Panc1 (cell line): ENCODE measurements at regions not wholly inside any gene's neighbourhood (a gene's known extent, or its start where the extent isn't known, plus 50 kb on each side); places are given as distances from the start of the nearest gene placed in this dataset.

ENCODE experiments used
- ATAC-seq: fragments of 200-7000 bp; cut with Tn5 transposase; 2 replicates; pipeline ENCODE4 v1.9.1; 2020; ENCODE audit warnings: mild to moderate bottlenecking, moderate library complexity
- BruUV-seq: library from RNA; stranded (reverse); fragments of 400-500 nt; replicated peaks from 2 replicates; lab custom pipeline; 2021; lab: Mats Ljungman, UMichigan
- CTCF ChIA-PET: fragments of 300-600 bp; sonication (Branson Sonifier 250); formaldehyde crosslinking; loops from one replicate; lab custom pipeline; 2022; ENCODE audit warnings: antibody characterized with exemption; lab: Charles Lee
- POLR2A ChIA-PET: fragments of 300-600 bp; sonication (Branson Sonifier 250); formaldehyde crosslinking; loops from one replicate; lab custom pipeline; 2022; ENCODE audit warnings: antibody characterized with exemption; lab: Charles Lee
- DNase-seq: peaks from one replicate; pipeline ENCODE4 v3.0.0-alpha.2; 2010; ENCODE audit warnings: low read depth, low spot score
- H3K27ac ChIP-seq: 2 replicates; pipeline ENCODE4 v1.5.1; 2011; ENCODE audit warnings: mild to moderate bottlenecking, low read length, inconsistent platforms
- H3K27me3 ChIP-seq: fragments of 200-500 bp; sonication (Bioruptor generic); 2 replicates; pipeline ENCODE4 v1.6.0; 2014; ENCODE audit warnings: low read length, inconsistent platforms; ENCODE audit not compliant: control insufficient read depth, insufficient read depth
- H3K36me3 ChIP-seq: fragments of 200-500 bp; sonication (Bioruptor generic); 2 replicates; pipeline ENCODE4 v1.5.1; 2014; ENCODE audit warnings: inconsistent platforms, mild to moderate bottlenecking, low read length, moderate library complexity; ENCODE audit not compliant: control insufficient read depth, insufficient read depth
- H3K4me1 ChIP-seq: 2 replicates; pipeline ENCODE4 v1.5.1; 2011; ENCODE audit warnings: inconsistent platforms, mild to moderate bottlenecking, low read length, moderate library complexity; ENCODE audit not compliant: control insufficient read depth, insufficient read depth
- H3K4me3 ChIP-seq, 2 experiments: 2 replicates each; pipeline ENCODE4 v1.5.1; 2011 to 2012; ENCODE audit warnings: low read depth in 2 of 2, low read length in 2 of 2, mild to moderate bottlenecking in 2 of 2, inconsistent platforms in 1 of 2, moderate library complexity in 1 of 2
- H3K9me3 ChIP-seq: fragments of 200-500 bp; sonication (Bioruptor generic); 2 replicates; pipeline ENCODE4 v1.5.1; 2014; ENCODE audit warnings: low read depth, mild to moderate bottlenecking, inconsistent platforms, low read length, moderate library complexity; ENCODE audit not compliant: control insufficient read depth, insufficient read depth
- POLR2AphosphoS5 ChIP-seq: IDR thresholded peaks from 2 replicates; pipeline ENCODE4 v1.6.1; 2012; ENCODE audit warnings: mild to moderate bottlenecking, low read depth, low read length, moderate library complexity
- SIN3A ChIP-seq: IDR thresholded peaks from 2 replicates; pipeline ENCODE4 v1.6.1; 2012; ENCODE audit warnings: low read depth, mild to moderate bottlenecking, low read length, moderate library complexity, borderline replicate concordance; ENCODE audit not compliant: insufficient read depth
- TCF7L2 ChIP-seq: IDR thresholded peaks from 2 replicates; pipeline ENCODE4 v1.6.1; 2011; ENCODE audit warnings: mild to moderate bottlenecking, low read depth, low read length, inconsistent platforms
- in situ Hi-C: cut with HindIII; loops from 2 replicates; pipeline ENCODE4 v1.10.0; 2016; ENCODE audit warnings: low sequenced_read_pairs, low pct_unique_long_range_greater_than_20kb
- intact Hi-C: fragments of 100-400 bp; cut with micrococcal nuclease; formaldehyde crosslinking; loops from one replicate; pipeline ENCODE4 v1.10.0; 2022; ENCODE audit not compliant: unreplicated experiment
- TF ChIP-seq, protein P1 (sequence below), 2 experiments: IDR thresholded peaks; 2 replicates each; pipeline ENCODE4 v1.6.1; 2011 to 2012; ENCODE audit warnings: low read depth in 2 of 2, control low read depth in 1 of 2, low read length in 1 of 2, mild to moderate bottlenecking in 1 of 2, moderate library complexity in 1 of 2; ENCODE audit not compliant: insufficient read depth in 1 of 2
- TF ChIP-seq, protein P2 (sequence below): fragments of 450-650 bp; IDR thresholded peaks from 2 replicates; pipeline ENCODE4 v1.5.1; 2017; ENCODE audit warnings: mild to moderate bottlenecking

- no peaks in the 10 kb centered on the region for H3K36me3 ChIP-seq
- intact Hi-C loops, result no loop called here
- no peaks in the 10 kb centered on the region for H3K27me3 ChIP-seq
- H3K4me3 ChIP-seq, result no peak overlapping the region
- H3K27ac ChIP-seq, result no peak overlapping the region
- ATAC-seq (no peak), DNase-seq (no peak)
- ChIA-PET CTCF (no interaction called here), POLR2A (interaction anchor here (0.6 kb wide), 1 partner anchor 203 kb away, joined by 6 read pairs; no protein-coding TSS in a partner anchor)
- H3K9me3 ChIP-seq, result no peaks in the 10 kb centered on the region
- TF ChIP-seq TCF7L2, result no peak
- no peak for TF ChIP-seq SIN3A
- no peak for TF ChIP-seq POLR2AphosphoS5
- TF ChIP-seq, protein P1, sequence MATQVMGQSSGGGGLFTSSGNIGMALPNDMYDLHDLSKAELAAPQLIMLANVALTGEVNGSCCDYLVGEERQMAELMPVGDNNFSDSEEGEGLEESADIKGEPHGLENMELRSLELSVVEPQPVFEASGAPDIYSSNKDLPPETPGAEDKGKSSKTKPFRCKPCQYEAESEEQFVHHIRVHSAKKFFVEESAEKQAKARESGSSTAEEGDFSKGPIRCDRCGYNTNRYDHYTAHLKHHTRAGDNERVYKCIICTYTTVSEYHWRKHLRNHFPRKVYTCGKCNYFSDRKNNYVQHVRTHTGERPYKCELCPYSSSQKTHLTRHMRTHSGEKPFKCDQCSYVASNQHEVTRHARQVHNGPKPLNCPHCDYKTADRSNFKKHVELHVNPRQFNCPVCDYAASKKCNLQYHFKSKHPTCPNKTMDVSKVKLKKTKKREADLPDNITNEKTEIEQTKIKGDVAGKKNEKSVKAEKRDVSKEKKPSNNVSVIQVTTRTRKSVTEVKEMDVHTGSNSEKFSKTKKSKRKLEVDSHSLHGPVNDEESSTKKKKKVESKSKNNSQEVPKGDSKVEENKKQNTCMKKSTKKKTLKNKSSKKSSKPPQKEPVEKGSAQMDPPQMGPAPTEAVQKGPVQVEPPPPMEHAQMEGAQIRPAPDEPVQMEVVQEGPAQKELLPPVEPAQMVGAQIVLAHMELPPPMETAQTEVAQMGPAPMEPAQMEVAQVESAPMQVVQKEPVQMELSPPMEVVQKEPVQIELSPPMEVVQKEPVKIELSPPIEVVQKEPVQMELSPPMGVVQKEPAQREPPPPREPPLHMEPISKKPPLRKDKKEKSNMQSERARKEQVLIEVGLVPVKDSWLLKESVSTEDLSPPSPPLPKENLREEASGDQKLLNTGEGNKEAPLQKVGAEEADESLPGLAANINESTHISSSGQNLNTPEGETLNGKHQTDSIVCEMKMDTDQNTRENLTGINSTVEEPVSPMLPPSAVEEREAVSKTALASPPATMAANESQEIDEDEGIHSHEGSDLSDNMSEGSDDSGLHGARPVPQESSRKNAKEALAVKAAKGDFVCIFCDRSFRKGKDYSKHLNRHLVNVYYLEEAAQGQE (IDR thresholded peaks at IDR 0.05; ENCODE audit: insufficient read depth in 1 of 2, low read depth in 2 of 2, low read length in 1 of 2), result no peak
- TF ChIP-seq, protein P2, sequence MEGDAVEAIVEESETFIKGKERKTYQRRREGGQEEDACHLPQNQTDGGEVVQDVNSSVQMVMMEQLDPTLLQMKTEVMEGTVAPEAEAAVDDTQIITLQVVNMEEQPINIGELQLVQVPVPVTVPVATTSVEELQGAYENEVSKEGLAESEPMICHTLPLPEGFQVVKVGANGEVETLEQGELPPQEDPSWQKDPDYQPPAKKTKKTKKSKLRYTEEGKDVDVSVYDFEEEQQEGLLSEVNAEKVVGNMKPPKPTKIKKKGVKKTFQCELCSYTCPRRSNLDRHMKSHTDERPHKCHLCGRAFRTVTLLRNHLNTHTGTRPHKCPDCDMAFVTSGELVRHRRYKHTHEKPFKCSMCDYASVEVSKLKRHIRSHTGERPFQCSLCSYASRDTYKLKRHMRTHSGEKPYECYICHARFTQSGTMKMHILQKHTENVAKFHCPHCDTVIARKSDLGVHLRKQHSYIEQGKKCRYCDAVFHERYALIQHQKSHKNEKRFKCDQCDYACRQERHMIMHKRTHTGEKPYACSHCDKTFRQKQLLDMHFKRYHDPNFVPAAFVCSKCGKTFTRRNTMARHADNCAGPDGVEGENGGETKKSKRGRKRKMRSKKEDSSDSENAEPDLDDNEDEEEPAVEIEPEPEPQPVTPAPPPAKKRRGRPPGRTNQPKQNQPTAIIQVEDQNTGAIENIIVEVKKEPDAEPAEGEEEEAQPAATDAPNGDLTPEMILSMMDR, result no peak
- in situ Hi-C loops, result no loop called here
- no peaks in the 10 kb centered on the region for H3K4me1 ChIP-seq
- no TSS peak for BruUV-seq
These were observed 302.6 kb downstream of the ENC1 start for GRCh38 chr5:74337984-74338310.

DNA sequence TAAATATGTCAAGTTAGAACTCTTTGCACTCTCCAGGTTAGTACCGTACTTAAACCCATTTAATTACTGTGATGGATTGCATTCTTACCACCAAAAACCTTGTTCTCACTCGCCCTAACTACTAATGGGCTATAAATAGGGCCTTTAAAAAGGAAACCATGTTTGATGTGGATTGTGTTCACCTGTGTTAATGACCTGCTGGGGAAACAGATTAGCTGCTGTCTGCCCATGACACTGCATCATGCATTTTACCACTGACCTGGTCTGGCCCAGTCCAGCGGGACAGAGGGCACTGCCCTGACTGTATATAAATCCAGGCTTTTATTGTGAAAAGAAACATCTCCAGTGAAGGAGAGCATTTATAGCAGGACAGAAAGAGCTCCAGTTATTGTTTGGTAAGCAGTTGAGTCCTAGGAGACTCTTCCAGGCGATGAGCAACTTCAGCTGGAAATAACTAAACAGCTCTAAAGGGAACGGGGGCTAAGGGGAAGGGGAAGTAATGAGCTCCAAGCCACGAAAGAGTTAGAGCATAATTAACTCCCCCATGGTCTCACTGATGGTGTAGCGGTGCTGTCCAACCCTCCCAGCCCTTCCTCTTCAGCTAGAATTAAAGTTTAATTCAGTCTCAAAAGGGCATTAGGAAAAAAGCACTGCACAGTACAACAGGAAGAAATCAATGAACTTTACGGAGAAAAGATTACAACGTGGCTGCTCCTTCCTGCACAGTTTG is 303.1 kb downstream of the ENC1 start:
- no peaks in the 10 kb centered on the region for H3K36me3 ChIP-seq
- H3K27ac ChIP-seq, result no peak overlapping the region
- H3K4me1 ChIP-seq, result no peaks in the 10 kb centered on the region
- no peaks in the 10 kb centered on the region for H3K9me3 ChIP-seq
- ATAC-seq (no peak), DNase-seq (no peak)
- BruUV-seq, result no TSS peak
- TF ChIP-seq TCF7L2, result no peak
- TF ChIP-seq, protein P2, result no peak
- no peak for TF ChIP-seq POLR2AphosphoS5
- no peak for TF ChIP-seq SIN3A
- TF ChIP-seq, protein P1 (IDR thresholded peaks at IDR 0.05; ENCODE audit: insufficient read depth in 1 of 2, low read depth in 2 of 2, low read length in 1 of 2), result no peak
- POLR2A ChIA-PET, result no interaction called here
- in situ Hi-C loops, result no loop called here
- CTCF ChIA-PET, result no interaction called here
- no peaks in the 10 kb centered on the region for H3K27me3 ChIP-seq
- intact Hi-C loops, result no loop called here
- H3K4me3 ChIP-seq, result no peak overlapping the region
